ES-I3 (cell line): ENCODE measurements at regions not wholly inside any gene's neighbourhood (a gene's known extent, or its start where the extent isn't known, plus 50 kb on each side); places are given as distances from the start of the nearest gene placed in this dataset.

ENCODE experiments used
- H3K36me3 ChIP-seq: 2 replicates; pipeline ENCODE4 v1.6.1; 2013; ENCODE audit warnings: mild to moderate bottlenecking, low read length, control low read depth, moderate library complexity; ENCODE audit not compliant: insufficient read depth
- H3K4me1 ChIP-seq: 2 replicates; pipeline ENCODE4 v1.6.1; 2013; ENCODE audit warnings: mild to moderate bottlenecking, control low read depth, low read length; ENCODE audit not compliant: insufficient read depth
- H3K9ac ChIP-seq: 2 replicates; pipeline ENCODE4 v1.6.1; 2013; ENCODE audit warnings: low read depth, mild to moderate bottlenecking, low read length, moderate library complexity
- H3K9me3 ChIP-seq: 2 replicates; pipeline ENCODE4 v1.6.1; 2013; ENCODE audit warnings: mild to moderate bottlenecking, low read length, moderate library complexity; ENCODE audit not compliant: control insufficient read depth, insufficient read depth

- no peaks in the 10 kb centered on the region for H3K36me3 ChIP-seq
These were observed 138.2 kb upstream of the DTNBP1 start for GRCh38 chr6:15800841-15801617.

DNA sequence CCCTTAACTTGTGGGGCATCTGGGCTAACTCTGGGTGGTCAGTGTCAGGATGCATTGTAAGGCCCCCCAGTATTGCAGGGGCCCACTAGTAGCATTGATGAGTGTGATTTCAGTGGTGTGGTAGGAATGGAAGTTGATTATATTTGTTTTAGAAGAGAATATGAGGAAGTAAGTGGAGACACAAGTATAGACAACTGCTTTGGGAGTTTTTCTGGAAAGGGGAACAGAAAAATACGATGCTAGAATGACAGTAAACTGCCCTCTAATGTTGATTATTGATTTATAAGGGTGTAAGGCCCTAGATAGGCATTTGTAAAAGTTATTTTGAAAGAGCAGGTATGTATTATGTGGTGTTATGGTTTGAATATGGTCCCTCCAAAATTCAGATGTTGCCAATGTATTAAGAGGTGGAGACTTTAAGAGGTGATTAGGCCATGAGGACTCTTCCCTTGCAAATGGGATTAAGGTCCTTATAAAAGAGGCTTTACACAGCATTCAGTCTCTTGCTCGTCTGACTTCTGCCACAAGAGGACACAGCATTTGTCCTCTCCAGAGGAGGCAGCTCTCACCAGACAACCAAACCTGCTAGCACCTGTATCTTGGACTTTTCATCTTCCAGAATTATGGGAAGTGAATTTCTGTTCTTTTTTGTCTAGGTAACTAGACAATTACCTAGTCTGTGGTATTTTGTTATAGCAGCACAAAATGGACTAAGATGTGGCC is 135.9 kb upstream of the DTNBP1 start:
- H3K9me3 ChIP-seq: 0 out of 2 replicates have a peak, but pooled peaks cover 5% of the 10 kb centered on the region
- H3K9ac ChIP-seq: no peak overlapping the region
- peaks cover 4% of the 10 kb centered on the region; the same call in 1 of the 2 replicates for H3K4me1 ChIP-seq
- H3K36me3 ChIP-seq: no peaks in the 10 kb centered on the region

More at GRCh38 chr6:15800841-15801617, 138.2 kb upstream of the DTNBP1 start:
- H3K4me1 ChIP-seq: peaks cover 4% of the 10 kb centered on the region; the same call in 1 of the 2 replicates
- 0 out of 2 replicates have a peak, but pooled peaks cover 5% of the 10 kb centered on the region for H3K9me3 ChIP-seq
- no peak overlapping the region for H3K9ac ChIP-seq

GRCh38 chr6:15796844-15797243 is 134.0 kb upstream of the DTNBP1 start:
- Histone ChIP-seq H3K4me1 (peaks cover 5% of the 10 kb centered on the region; the same call in 1 of the 2 replicates), H3K9me3 (0 out of 2 replicates have a peak, but pooled peaks cover 5% of the 10 kb centered on the region), H3K36me3 (no peaks in the 10 kb centered on the region), H3K9ac (no peak overlapping the region)

GRCh38 chr6:15796130-15796771 is 133.4 kb upstream of the DTNBP1 start:
- peaks cover 8% of the 10 kb centered on the region; the same call in 1 of the 2 replicates for H3K4me1 ChIP-seq
- 0 out of 2 replicates have a peak, but pooled peaks cover 5% of the 10 kb centered on the region for H3K9me3 ChIP-seq
- no peak overlapping the region for H3K9ac ChIP-seq
- no peaks in the 10 kb centered on the region for H3K36me3 ChIP-seq

DNA sequence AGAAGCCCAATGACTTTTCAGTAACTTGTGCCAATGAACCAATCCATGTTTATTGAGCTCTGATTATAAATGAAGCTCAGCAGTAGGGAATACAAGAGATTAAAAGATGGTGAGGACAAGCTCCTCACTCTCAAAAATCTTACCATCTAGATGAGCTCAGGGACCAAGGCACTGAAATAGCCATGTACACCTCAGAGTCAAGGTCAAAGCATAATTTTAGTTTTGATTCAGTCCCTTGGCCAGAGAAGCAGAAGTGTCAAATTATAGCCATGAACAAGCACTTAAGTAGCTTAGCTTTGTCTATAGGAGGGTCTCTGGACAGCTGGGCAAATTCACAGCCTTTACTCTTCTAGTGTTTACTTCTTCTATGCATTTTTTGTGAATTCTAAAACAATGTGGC is 131.0 kb upstream of the DTNBP1 start:
- H3K4me1 ChIP-seq: 0 out of 2 replicates have a peak, but pooled peaks cover 5% of the 10 kb centered on the region
- H3K9ac ChIP-seq: no peak overlapping the region
- H3K9me3 ChIP-seq: 0 out of 2 replicates have a peak, but pooled peaks cover 4% of the 10 kb centered on the region
- no peaks in the 10 kb centered on the region for H3K36me3 ChIP-seq

GRCh38 chr6:15793288-15793687 is 130.5 kb upstream of the DTNBP1 start:
- no peak overlapping the region for H3K9ac ChIP-seq
- no peaks in the 10 kb centered on the region for H3K9me3 ChIP-seq
- no peaks in the 10 kb centered on the region for H3K36me3 ChIP-seq
- H3K4me1 ChIP-seq: 0 out of 2 replicates have a peak, but pooled peaks cover 5% of the 10 kb centered on the region

- Histone ChIP-seq H3K9me3 (no peaks in the 10 kb centered on the region), H3K4me1 (0 out of 2 replicates have a peak, but pooled peaks cover 5% of the 10 kb centered on the region), H3K9ac (no peak overlapping the region), H3K36me3 (no peaks in the 10 kb centered on the region)
These were observed 130.0 kb upstream of the DTNBP1 start for GRCh38 chr6:15792842-15793241.

GRCh38 chr6:15791448-15792181 is 128.8 kb upstream of the DTNBP1 start:
- no peak overlapping the region for H3K9ac ChIP-seq
- H3K9me3 ChIP-seq: no peaks in the 10 kb centered on the region
- 0 out of 2 replicates have a peak, but pooled peaks cover 5% of the 10 kb centered on the region for H3K4me1 ChIP-seq
- no peaks in the 10 kb centered on the region for H3K36me3 ChIP-seq

DNA sequence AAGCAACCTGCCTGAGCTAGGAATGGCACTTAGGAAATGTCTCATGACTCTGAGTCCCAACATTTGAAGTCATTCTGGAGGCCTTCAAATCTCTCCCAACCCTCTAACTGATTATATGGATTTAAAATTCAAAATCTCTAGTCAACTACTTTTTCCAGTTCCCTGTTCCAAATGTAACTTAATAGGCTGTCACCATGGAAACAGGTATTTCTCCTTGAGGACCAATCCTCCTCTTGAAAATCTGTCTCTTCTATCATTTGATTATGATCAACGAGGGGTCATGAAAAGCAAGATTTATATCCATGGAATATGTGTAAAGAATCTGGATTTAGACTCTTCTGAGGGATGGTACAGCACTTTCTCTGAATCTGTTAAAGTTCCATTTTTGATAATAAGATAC is 127.3 kb upstream of the DTNBP1 start:
- no peak overlapping the region for H3K9ac ChIP-seq
- 0 out of 2 replicates have a peak, but pooled peaks cover 5% of the 10 kb centered on the region for H3K4me1 ChIP-seq
- no peaks in the 10 kb centered on the region for H3K36me3 ChIP-seq
- H3K9me3 ChIP-seq: no peaks in the 10 kb centered on the region

GRCh38 chr6:15786846-15787245 is 124.0 kb upstream of the DTNBP1 start:
- no peaks in the 10 kb centered on the region for H3K36me3 ChIP-seq

DNA sequence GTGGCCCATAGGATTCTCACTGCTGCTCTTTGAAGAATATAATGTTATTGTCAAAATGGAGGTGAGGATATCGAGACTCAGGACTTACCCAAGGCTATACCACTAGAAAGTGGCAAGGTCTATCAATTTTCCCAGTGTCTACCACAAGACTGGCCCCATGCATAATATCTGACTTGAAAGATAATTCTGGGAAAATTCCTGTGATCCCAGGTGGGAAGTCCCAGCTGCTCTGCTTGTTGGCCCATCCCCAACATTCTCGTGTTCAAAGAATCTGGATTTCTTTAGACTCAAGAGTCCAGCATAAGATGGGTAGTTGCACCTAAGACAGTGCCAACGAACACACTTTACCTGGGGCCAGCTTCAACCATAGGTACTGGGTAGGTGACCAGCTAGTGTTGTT is 120.7 kb upstream of the DTNBP1 start:
- Histone ChIP-seq H3K4me1 (no peaks in the 10 kb centered on the region), H3K9me3 (no peaks in the 10 kb centered on the region), H3K36me3 (no peaks in the 10 kb centered on the region), H3K9ac (no peak overlapping the region)

More at GRCh38 chr6:15786846-15787245, 124.0 kb upstream of the DTNBP1 start:
- no peak overlapping the region for H3K9ac ChIP-seq
- H3K4me1 ChIP-seq: 0 out of 2 replicates have a peak, but pooled peaks cover 4% of the 10 kb centered on the region
- H3K9me3 ChIP-seq: no peaks in the 10 kb centered on the region

DNA sequence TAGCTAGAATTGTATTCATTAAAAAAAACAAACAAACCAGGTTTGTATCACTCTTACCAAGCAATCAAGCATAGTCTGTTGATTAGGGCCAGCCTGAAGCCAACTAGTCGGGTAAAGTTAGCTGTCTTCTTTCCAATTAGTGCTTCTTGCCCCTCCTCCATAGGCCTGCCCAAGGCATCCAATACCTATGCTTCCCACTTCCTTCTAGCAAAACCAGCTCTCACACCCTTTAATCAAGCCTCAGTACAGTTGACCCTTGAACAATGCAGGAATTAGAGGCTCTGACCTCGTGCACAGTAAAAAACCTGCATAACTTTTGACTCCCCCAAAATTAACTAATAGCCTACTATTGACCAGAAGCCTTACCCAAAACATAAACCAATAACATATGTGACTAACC is 119.1 kb upstream of the DTNBP1 start:
- Histone ChIP-seq H3K4me1 (no peaks in the 10 kb centered on the region), H3K36me3 (no peaks in the 10 kb centered on the region), H3K9me3 (no peaks in the 10 kb centered on the region), H3K9ac (no peak overlapping the region)

- no peaks in the 10 kb centered on the region for H3K9me3 ChIP-seq
These were observed 118.5 kb upstream of the DTNBP1 start for GRCh38 chr6:15781333-15781732.

DNA sequence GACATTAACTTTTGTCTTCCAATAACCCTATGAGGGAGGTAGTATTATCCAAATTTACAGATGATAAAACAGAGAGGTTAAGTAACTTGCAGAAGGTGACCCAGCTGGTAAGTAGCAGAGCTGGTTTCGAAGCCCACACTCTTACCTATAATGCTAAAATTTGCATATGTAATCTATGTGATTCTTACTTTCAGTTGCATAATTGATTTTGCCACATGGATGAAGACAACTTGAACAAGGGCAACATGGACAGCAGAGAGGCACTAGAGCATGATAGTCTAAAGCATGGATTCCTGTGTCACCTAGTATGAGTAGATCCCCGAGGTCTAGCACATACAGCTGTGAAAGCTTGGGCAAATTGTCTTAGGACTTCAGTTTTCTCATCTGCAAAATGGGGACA is 117.6 kb upstream of the DTNBP1 start:
- H3K4me1 ChIP-seq: no peaks in the 10 kb centered on the region
- H3K36me3 ChIP-seq: no peaks in the 10 kb centered on the region
- no peak overlapping the region for H3K9ac ChIP-seq
- H3K9me3 ChIP-seq: no peaks in the 10 kb centered on the region

More at GRCh38 chr6:15781333-15781732, 118.5 kb upstream of the DTNBP1 start:
- Histone ChIP-seq H3K4me1 (no peaks in the 10 kb centered on the region), H3K36me3 (no peaks in the 10 kb centered on the region), H3K9ac (no peak overlapping the region)
